Superior temporal gyrus (tissue), 1 donor: ENCODE measurements at regions not wholly inside any gene's neighbourhood (a gene's known extent, or its start where the extent isn't known, plus 50 kb on each side); places are given as distances from the start of the nearest gene placed in this dataset.

Experiments used
- DNase-seq: peaks from one replicate; pipeline ENCODE4 v3.0.0-alpha.2; 2016; ENCODE audit errors: extremely low spot score

DNA sequence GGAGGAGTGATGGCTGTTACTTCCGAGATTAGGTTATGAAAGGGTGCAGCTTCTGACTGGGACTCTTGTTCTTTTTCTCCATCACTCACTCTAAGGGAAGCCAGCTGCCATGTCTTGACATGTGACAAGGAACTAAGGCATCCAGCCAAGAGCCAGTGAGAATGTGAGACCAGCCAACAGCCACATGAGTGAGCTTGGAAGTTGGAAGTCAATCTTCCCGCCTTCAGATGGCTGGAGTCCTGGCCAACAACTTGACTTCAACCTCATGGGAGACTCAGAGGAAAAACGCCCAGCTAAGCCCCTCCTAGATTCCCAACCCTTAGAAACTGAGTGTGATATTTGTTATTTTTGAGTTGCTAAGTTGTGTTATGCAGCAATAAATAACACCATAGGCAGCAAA, 201.1 kb downstream of the SNX18 start:
- DNase-seq, result no peak

DNA sequence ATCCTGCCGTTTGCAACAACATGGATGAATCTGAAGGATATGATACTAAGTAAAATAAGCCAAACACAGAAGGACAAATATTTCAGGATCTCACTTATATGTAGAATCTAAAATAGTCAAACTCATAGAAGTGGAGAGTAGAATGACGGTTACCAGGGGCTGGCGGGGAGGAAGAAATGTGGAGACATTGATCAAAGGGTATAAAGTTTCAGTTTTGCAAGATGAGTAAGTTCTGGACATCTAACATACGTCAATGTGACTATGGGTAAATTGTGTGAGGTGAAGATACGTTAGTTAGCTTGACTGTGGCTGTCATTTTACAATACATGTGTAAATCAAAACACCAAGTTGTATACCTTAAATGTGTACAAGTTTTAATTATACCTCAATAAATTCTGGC, 200.3 kb downstream of the SNX18 start:
- no peak for DNase-seq

DNA sequence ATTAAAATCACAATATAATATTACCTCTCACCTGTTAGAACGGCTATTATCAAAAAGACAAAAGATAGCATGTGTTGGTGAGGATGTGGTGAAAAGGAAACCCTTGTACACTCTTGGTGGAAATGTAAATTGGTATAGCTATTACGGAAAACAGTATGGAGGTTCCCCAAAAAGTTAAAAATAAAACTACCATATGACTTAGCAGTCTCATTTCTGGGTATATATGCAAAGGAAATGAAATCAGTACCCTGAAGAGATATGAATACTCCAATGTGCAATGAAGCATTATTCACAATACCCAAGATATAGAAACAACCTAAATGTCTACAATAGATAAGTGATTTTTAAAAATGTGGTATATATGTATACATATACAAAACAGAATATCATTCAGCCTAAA, 199.9 kb downstream of the SNX18 start:
- no peak for DNase-seq

DNA sequence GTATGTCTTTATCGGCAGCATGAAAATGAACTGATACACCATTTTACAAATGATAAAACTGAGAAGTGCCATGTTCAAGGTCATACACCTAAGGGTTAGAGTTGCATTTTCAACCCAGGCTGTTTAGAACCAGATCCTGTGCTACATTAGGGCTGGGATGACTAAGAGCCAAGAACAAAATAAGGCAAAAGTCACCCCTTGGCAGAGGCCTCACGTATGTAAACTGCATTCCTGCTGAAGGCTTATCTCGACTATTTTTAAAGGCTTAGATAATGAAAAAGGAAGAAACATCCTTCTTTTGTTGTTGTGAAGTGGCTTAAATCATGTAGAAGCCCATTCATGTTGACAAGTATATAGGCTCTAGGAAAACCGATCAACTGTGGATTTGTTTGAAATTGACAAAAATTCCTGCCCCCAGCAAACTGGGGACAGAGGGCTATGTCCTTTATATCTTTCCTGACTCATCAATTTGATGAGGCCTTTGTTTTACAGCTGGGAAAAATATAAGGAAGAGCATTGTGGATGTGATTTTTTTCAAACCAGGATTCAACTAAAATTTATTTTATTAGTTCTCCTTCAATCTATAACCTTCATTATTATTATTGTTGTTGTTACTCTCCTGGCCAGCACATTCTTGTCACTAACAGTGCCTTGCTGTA, 196.5 kb downstream of the SNX18 start:
- DNase-seq, result no peak

DNA sequence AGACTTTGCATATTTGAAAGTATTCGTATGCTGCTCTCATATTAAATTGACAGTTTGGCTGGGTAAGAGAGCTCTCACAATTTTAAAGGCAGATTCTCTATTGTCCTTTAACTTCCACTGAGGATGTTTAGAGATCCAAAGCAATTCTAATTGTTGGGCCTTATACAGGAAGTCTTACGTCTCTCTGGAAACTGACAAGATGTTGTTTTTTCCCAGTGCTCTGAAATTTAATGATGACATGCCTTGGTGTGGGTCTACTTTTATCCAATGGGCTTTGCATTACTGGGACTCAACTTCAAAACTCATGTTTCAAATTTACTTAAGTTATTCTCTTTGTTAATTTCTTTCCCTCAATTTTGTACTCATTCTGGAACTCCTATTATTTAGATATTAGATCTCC, 191.5 kb downstream of the SNX18 start:
- no peak for DNase-seq

DNA sequence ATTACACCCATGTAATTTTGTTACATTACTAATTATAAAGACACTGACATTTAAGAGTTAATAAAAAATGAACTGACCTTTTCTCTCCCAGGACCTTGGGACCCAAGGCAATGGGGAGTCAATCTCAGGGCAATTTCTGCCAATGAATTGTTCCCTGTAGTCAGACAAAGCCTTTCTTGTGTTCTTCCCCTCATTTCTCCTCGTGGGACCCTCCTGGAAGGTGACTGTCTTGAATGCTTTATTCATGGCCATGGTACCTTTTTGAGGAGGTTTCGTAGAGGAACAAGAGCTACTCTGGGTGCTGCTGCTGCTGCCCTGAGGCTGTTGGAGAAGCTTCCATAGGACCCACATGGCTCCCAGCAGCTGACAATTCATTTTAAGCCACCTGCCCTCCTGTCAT, 190.3 kb downstream of the SNX18 start:
- DNase-seq, result no peak

DNA sequence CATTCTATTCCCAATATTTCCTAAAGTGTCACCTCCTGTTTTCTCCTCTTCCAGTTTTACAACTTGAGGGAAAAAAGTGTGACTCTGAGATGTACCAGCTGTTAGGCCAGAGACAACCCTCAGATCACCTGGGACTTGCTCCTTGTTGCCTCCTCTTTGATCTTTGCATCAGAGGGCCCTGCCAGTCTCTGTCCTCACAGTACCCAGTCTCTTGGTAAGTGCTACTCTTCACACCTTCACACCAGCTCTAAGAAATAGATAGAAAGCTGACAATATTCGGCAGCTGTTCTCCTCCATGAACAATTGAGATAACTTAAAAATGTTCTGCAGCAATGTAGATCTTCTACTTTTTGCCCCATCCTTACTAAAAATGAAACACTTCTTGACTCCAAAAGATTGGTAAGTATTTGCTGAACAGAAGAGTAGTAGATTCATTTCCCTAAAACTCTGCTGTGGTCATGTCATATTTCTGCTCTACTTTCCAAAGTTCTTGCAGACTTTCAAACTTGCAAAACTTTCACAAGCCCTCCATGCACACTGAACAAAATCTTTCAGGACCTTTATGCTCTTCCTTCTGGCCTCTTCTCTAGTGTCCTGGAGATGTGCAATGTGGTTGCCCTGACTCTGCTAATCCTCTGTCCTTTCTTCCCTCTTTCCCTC, 188.6 kb downstream of the SNX18 start:
- DNase-seq, result no peak

DNA sequence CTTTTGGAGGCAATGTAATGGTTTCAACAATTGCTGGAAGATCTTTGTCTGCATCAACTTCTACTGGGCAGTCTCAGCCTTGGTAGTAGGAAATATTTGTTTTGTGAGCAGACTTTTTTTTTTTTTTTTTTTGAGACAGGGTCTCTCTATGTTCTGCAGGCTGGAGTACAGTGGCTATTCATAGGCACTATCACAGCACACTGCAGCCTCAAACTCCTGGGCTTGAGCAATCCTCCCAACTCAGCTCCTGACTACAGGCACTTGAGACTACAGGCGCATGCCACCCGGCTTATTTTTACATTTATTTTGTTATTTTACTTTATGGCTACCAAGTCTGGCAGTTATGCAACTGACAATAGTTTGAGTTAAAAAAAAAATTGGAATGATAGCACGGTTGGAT, 187.3 kb downstream of the SNX18 start:
- DNase-seq, result no peak

DNA sequence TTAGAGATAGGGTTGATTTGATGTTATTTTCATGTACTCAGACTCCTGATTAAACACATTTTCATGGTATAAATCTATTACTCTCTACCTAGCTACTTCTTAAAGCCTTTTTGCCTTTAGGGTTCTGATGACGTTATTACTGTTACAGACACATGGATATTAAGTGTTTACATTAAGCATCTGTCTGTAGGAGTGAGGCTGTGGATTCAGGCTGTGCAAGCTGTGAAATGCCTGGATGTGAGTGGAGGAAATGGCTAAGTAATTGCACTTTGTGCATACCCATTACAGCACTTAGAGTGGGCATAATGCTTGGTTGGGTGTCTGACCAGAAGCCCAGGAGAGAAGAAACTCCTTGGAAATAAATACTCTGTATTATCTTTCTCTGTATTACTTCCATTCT, 186.8 kb downstream of the SNX18 start:
- DNase-seq, result no peak

DNA sequence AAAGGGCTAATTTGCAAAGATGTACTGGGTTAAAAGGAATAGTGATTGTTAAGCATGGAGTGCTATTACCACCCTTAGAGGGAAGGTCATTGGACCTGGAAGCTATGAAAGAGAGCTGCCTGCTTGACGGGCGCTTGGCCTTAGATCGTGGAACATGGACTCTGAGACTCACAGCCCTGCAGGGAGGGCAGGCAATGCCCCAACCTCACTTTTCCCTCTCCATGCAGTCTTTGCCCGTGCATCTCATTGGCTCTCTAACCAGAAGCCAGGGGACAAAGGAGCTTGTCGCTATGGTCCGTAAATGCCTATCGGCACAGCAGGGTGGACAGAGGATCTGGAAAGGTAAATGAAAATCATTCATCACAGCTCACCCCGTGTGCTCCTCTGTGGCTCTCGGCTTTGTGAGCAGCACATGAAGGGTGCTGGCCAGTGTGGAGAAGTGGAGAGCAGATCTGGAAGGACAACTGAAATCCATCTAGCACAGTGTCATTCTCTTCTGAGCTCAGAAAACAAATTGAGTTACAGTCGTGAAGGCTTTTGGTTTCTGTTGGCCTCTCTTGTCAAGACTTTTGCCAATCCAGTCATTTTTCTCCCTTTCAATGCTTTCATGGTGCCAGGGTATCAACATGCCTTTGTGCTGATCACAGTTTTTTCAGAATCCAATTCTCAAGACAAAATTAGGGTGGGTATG, 186.2 kb downstream of the SNX18 start:
- DNase-seq, result no peak

DNA sequence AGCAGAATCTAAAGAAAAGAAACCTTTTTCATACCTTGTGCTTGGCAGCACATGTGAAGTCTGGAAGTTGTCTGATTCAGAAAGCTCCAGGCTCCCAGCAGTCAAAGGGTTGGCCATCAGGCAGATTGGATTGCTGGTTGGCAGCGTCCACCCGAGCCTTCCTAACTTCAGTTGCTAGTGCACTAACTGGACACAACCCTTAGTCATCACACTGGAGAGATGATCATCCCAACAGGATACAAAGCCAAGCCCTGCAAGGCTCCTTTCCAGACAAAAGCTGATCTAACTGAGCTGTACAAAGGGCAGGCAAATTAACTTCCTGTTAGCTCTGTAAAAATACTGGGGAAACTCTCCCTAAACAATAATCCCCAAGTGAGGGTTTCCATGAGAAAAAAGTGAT, 185.6 kb downstream of the SNX18 start:
- no peak for DNase-seq

DNA sequence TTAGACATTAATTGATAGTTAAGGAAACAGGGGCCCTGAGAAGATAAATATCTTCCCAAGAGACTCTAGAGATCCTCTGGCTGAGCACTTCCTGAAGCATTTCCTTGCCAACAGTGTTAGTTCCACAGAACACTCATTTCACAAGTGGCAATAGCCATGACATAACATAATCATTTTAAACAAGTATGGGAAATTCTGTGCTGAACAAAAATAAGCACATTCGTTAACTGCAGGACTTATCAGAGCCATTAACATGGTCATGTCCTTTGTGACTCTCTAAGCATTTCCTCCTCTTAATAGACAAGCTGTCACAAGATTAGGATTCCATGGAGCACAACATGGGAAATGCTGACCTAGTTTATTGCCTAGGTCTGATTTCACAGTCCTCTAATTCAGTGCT, 184.9 kb downstream of the SNX18 start:
- DNase-seq, result no peak

DNA sequence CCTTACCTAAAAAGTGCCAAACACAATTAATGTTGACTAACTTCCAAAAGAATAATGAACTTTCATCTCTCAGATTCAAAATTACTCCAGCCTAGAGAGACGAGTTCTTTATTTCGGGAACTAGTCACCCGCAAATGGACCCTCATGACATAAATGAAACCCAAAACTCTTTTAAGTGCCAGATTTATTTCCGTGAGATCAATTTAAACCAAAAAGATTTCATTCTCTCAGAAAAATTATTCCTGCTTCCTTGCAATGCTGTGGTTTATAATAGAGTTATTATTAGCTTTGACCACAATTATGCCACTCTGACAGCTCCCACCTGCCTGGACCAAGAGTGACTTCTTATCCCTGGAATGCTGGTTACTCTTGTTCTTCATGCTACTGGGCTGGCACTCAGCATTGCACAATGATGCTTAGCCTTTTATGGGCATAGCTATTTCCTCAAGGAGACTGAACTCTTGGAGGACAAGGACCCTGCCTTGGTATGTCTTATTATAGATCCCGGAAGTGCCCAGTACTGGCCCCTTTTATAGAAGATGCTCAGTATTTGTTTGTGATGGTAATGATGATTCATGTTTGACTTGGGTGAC, 183.5 kb downstream of the SNX18 start:
- DNase-seq, result no peak

DNA sequence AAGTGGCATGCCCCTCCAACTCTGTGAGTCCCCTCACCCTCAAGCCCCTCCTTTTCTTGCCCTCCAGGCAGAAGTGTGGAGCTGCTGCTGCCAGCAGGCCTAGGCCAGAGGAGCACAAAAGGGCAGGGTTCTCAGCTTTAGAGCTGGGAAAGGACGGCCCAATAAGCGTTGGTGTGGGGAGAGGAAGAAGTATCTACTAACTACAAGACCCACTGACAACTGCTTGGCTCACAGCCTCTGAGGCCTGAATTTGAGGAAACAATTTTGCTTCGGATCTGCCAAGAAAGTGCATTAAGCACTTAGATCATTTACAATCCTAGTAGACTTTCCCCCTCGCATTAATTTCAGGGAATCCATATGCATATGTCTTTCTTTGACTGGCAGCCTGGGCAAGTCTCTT, 179.4 kb downstream of the SNX18 start:
- DNase-seq, result no peak

DNA sequence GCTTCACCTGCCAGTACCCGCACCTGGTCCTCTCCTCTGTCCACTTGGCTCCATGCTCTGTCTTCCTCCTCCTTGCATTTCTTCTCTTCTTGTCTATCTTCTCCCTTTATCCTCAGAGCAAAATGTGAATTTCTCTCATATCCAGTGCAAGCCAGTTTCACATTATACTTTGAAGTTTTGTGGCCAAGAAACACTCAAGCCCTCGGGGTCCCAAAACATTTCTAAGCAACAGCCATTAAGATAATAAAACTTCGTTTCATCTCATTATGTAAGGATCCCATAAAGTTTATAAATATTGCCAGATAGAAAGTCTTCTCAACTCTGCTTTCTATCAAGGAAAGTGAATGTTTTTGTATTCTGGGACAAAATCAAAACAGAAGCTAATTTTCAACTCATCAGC, 178.8 kb downstream of the SNX18 start:
- no peak for DNase-seq

DNA sequence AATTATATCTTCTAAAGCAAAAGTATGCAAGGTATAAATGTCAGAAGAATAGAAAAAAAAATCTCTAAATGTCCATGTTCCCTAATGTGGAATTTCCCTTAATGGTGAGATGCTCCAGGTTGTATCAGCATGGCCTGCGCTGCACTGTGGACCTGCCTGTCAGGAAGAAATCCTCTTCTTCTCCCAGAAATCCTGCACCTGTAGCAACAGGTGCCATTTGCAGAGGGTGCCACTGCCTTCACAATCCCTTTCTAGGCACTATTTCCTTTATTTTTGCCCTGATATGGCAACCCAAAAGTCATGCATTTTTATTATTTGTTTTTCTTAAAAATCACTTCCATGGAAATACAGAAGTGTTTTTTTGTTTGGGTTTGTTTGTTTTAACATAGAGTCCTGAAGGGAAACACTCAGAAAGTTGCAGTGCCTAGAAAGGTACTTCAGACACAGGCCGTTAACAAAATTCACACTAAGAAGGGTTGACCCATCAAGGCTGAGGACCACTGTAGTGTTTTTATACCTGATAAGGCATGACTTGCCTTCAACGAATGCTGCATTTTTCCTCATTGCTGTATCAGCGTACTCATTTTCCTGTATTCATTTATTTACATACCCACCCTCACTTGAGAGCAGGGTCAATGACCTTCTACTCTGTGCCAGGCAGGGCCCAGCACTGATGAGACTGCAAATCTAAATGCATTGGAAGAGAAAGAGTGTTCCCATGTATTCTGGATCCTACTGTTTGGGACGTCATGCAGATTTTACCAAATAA, 177.8 kb downstream of the SNX18 start:
- no peak for DNase-seq

DNA sequence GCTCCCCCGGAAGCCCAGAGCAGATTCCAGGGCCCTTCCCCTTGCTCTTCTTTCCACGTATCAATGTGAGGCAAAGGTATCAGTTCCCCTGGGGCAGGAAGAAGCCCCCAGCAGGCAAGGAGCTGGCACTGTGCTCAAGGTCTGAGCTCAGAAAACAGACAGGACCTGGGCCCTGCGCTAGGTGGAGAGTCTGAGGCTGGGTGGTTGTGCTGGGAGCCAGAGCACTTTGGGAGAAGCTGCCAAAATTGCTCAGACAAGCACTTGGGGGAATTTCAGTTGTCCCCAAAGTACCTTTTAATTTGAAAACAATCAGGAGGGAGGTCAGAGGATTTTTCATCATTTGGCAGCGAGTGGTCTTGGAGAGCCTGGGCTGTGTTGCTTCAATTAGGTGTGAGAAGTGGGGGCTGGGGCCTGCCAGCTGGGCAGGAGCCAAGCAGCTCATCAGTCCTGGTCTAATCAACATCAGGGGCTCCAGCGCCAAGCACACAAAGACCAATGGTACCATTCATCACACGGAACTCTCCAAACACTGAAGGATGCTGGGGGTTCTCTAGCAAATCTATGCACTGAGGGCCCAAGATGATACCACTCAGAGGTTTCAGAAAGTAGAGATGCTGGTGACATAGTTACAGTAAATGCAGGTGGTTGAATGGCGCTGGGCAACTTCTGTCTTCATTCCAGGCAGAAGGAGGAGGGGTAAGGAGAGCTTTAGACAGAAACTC, 176.5 kb downstream of the SNX18 start:
- no peak for DNase-seq

DNA sequence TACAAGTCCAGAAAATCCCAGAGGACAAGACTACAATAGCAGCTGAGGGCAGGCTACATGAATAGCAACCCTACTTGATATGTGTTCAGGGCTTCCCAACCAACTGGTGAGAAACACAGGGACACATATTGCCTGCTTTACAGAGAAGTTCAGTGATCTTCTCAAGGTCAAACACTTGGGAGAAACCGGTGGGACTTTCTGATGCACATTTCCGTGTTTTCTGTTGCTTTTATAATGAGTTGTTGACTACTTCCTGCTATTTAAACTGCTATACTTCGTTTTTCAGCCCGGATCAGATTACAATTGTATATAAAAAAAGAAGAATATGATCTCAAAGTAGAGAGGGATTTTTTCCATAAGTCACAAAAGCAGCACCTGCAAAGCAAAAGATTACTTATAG, 175.1 kb downstream of the SNX18 start:
- no peak for DNase-seq

DNA sequence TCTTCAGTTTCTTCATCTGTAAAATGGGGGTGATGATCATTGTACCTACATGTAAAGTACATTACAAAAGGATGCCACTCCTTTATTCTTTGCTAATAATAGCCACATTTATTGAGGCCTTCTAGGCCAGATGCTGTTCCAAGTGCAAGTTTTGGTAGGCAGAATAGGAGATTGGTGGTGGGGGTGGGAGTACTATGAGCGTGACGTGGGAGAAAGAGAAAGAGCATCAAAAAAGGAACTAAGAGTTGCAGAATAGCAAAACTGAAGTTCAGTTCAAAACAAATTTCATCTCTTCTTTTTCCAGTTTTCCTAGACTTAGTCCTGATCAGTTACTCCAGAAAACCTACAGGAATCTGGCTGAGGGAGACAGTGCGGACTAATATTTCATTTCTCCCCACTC, 174.1 kb downstream of the SNX18 start:
- DNase-seq, result no peak

DNA sequence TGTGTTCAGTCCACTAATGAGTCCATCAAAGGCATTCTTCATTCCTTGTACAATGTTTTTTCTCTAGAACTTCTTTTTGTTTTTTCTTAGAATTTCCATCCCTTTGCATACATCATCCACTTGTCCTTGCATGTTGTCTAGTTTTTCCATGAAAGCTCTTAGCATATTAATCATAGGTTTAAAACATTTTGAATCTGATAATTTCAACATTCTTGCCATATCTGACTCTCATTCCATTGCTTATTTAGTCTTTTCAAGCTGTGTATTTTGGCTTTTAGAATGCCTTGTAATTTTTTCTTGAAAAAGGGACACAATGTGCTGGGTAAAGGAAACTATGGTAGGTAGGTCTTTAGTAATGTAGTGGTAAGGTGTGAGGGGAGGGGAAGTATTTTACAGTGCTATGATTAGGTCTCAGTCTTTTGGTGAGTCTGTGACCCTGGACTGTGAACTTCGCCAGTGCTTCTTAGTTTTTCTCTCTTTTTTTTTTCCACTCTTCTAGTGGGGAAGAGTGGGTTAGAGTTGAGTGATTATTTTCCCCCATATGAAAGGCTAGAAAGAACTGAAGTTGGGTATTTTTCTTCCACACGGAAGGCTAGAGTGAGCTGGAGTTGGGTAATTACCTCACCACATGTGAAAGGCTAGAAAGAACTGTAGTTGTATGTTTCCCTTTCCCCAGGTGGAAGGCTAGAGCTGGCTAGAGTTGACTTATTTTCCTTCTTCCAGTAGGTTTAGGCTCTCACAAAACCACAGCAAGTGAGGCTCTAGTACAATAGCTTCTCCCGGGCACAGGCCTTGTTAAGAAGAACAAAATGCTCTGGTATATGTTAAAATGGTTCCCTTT, 172.1 kb downstream of the SNX18 start:
- DNase-seq, result no peak

DNA sequence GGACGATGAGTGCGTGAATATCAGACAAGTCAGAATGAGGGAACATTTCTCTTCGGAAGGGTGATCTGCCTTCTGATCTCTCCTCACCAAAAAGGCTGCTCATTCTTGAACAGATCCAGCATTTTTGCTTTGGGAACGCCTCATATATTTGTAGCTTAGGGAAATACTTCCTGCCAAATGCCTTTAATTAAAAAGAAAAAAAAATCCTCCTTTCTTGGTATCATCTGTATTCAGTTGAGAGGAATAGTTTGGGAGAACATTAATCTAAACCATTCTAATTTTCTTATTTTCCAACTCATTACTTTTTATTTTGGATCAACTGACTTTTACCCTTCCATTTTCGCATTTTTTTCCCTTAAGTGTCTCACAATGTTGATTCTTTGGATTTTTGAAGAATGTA, 163.4 kb downstream of the SNX18 start:
- DNase-seq, result no peak
